Fibroblast of the aortic adventitia (primary cell): ENCODE measurements at regions not wholly inside any gene's neighbourhood (a gene's known extent, or its start where the extent isn't known, plus 50 kb on each side); places are given as distances from the start of the nearest gene placed in this dataset.

Source experiments
- DNase-seq: peaks from one replicate; pipeline ENCODE4 v3.0.0-alpha.2; 2010; ENCODE audit warnings: low read depth
- H3K4me3 ChIP-seq: 2 replicates; pipeline ENCODE4 v1.5.1; 2011; ENCODE audit warnings: low read depth, mild to moderate bottlenecking, control low read depth, low read length, moderate library complexity
- TF ChIP-seq, protein P1 (sequence below): IDR thresholded peaks from 2 replicates; pipeline ENCODE4 v1.5.1; 2011; ENCODE audit warnings: mild to moderate bottlenecking, low read length, control low read depth, inconsistent platforms; ENCODE audit not compliant: insufficient read depth

DNA sequence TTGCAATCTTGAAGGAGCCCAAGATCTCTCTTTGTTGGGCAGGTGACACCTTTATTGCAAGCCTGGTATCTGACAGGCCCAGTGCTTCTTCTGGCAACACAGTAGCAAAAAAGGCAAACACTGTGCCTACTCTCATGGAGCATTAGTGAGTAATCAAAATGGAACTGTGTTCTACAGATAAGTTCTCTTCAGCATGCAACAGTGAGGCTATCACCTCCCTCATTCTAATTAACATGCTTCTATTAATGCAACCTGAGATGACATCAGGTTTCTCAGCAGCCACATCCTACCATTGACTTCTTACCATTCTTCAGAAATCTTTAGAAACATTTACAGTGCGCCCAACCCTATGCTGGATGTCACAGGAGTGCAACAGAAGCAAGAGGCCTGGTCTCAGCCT lies 77.9 kb upstream of the KCNMA1 start:
- DNase-seq: no peak
- TF ChIP-seq, protein P1, sequence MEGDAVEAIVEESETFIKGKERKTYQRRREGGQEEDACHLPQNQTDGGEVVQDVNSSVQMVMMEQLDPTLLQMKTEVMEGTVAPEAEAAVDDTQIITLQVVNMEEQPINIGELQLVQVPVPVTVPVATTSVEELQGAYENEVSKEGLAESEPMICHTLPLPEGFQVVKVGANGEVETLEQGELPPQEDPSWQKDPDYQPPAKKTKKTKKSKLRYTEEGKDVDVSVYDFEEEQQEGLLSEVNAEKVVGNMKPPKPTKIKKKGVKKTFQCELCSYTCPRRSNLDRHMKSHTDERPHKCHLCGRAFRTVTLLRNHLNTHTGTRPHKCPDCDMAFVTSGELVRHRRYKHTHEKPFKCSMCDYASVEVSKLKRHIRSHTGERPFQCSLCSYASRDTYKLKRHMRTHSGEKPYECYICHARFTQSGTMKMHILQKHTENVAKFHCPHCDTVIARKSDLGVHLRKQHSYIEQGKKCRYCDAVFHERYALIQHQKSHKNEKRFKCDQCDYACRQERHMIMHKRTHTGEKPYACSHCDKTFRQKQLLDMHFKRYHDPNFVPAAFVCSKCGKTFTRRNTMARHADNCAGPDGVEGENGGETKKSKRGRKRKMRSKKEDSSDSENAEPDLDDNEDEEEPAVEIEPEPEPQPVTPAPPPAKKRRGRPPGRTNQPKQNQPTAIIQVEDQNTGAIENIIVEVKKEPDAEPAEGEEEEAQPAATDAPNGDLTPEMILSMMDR: no peak
- no peak overlapping the region for H3K4me3 ChIP-seq

DNA sequence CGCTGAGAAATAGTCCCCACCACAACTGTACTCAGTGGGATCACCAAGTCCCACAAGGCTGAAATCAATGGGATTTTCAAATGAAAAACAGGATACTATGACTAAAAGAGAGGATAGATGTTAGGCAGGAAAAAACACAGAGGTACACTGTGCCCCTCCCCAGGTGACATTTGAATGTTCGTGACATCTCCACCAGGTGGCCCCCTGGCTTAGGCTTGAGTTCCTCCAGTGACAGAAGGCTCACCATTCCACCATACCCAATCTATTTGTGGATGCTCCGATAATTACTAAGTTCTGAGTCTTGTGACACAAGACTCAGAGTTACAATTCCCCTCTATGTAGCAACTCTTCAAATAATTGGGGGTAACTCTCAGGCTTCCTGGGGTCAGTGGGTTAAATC lies 77.5 kb upstream of the KCNMA1 start:
- no peak for DNase-seq
- TF ChIP-seq, protein P1: no peak
- H3K4me3 ChIP-seq: no peak overlapping the region

DNA sequence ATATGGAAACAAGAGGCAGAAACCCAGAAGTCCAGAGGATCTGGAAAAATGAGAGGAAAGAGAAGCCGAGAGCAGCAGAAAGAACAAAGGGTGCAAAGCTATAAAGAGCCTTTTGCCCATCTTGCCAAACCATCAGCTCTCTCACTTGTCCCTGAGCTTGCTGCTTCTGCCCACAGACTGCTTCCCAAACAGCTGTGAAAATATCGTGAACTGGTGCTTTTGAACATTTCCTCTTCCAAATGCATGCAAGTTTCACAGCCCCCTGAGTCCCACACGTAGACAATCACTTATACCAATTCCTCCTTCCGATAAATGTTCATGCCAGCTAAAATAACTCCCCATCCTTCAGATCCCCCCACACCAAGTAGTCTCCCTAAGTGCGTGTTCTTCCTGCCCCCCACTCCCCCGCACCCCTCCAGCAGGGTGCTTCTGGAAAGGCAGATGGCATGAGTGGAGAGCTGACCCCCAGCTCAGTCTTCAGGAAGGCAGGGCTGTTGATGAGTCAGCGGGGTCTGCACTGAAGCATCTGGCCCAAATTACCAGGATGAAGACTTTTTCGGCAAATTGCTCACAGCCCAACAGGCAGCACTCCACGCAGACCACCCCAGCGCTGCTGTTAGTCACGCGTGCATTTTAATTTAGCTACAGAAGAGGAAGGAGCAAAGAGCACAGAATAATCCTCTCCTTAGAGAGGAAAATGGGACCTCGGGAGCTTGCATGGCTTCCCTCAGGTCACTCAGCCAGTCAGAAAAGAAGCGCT lies 76.1 kb upstream of the KCNMA1 start:
- no peak for DNase-seq
- H3K4me3 ChIP-seq: no peak overlapping the region
- TF ChIP-seq, protein P1: no peak

DNA sequence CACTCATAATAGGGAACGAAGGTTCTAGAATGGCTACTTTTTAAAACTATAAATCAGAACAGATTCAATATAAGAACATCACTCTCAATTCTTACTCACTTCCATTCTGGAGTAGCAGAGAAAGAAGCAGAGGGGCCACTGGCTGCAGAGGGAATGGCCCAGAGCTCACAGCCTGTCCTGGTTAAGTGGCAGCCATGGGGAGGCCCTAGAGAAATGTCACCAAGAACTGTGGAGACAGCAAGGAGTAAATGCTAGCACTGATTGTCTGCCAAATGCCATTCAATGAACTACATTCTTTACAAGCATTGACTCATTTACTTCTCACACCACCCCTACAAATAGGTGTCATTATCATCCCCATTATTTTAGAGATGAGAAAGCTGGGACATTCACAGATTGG lies 74.6 kb upstream of the KCNMA1 start:
- no peak overlapping the region for H3K4me3 ChIP-seq
- TF ChIP-seq, protein P1: no peak
- DNase-seq: no peak

DNA sequence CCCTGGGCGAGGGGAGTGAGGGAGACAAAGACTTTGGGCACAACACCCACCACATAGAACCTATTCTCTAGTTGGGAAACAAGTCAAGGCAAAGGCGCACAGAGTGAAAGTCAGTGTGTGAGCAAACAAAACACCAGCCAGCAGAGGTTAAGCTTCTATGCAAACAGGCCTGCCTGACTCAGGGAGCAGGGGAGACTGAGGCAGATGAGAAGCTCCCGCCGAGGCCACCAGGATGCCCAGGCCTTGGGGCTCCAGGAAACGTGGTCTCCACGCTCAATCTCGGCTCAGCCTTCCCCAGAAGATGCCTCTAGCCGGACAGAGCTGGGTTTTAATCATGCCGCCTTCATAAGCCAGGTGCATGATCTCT lies 74.1 kb upstream of the KCNMA1 start:
- TF ChIP-seq, protein P1: no peak
- H3K4me3 ChIP-seq: no peak overlapping the region
- DNase-seq: no peak

DNA sequence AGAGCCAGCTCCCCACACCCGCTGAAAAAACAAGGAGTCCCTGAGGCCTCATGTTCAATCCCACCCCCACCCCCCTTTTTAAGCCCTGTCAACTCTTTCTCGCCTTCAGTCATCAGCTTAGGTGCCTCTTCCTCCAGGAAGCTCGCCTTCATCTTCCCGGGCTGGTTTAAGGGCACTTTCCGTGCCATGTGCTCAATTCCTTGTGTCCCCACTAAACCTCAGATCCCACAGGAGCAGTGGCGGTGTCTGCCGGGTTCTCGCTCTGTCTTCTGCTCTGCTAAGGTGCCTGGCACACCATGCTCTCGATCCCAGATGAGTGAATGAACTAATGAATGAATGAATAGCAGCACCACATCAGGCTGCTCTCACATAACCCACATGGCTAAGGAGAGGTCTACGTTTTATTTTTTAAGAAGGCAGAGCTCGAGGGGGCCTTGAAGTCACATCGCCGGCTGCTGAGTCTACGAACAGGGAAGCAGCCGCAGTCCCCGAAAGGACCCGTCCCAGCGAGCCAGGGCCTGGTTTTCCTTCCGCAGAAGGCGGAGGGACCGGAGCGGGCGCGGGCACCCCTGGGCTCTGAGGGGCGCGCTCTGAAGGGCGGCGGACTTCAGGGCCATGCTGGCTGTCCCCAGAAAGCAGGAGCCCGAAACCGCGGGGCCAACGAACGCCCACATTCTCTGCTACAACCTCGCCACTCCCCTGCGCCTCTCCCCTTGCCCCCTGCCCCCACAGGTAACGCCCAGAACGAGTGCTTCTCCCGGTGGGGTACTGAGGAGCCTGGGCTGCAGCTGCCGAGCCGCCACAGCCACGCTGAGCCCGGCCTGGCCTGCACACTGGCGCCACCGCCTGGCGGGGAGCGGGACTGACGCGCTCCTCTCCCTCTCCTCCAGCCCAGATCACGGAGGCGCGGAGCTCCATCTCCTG lies 73.4 kb upstream of the KCNMA1 start:
- DNase-seq: peak; percentile 53
- TF ChIP-seq, protein P1: peak; percentile 91
- peak overlapping the region; percentile 57 for H3K4me3 ChIP-seq
